SK-N-MC (cell line): ENCODE measurements at regions not wholly inside any gene's neighbourhood (a gene's known extent, or its start where the extent isn't known, plus 50 kb on each side); places are given as distances from the start of the nearest gene placed in this dataset.

Experiments
- EZH2 ChIP-seq: fragments of 200-600 bp; sonication (generic); IDR thresholded peaks from one replicate; pipeline ENCODE4 v1.6.1; 2017; ENCODE audit warnings: antibody characterized with exemption
- FOXP2 ChIP-seq: optimal IDR thresholded peaks from 2 replicates; pipeline ENCODE3; 2011; ENCODE audit warnings: mild to moderate bottlenecking, moderate library complexity; ENCODE audit not compliant: insufficient read depth; ENCODE audit errors: extremely low read length, control extremely low read depth

GRCh38 chr19:31424861-31425620 is 75.8 kb upstream of the TSHZ3 start:
- TF ChIP-seq EZH2, result no peak
- no peak for TF ChIP-seq FOXP2
